H9 (cell line): ENCODE measurements at regions not wholly inside any gene's neighbourhood (a gene's known extent, or its start where the extent isn't known, plus 50 kb on each side); places are given as distances from the start of the nearest gene placed in this dataset.

Experiments
- DNase-seq: peaks from one replicate; pipeline ENCODE4 v3.0.0-alpha.2; 2017
- H2AFZ ChIP-seq: one replicate; pipeline ENCODE4 v1.6.1; 2013; ENCODE audit warnings: mild to moderate bottlenecking, low read length, control low read depth, moderate library complexity
- H2AK5ac ChIP-seq: 2 replicates; pipeline ENCODE4 v1.6.1; 2013; ENCODE audit warnings: low read length, control low read depth, mixed read lengths; ENCODE audit not compliant: insufficient read length
- H2BK120ac ChIP-seq: one replicate; pipeline ENCODE4 v1.6.1; 2013; ENCODE audit warnings: low read depth, mild to moderate bottlenecking, low read length, control low read depth, inconsistent platforms; ENCODE audit not compliant: poor library complexity, severe bottlenecking
- H2BK12ac ChIP-seq: 2 replicates; pipeline ENCODE4 v1.6.1; 2013; ENCODE audit warnings: low read length, control low read depth, mixed read lengths, low read depth; ENCODE audit not compliant: insufficient read length
- H2BK15ac ChIP-seq: 2 replicates; pipeline ENCODE4 v1.6.1; 2013; ENCODE audit warnings: low read depth, low read length, control low read depth
- H2BK20ac ChIP-seq: one replicate; pipeline ENCODE4 v1.6.1; 2013; ENCODE audit warnings: low read depth, mild to moderate bottlenecking, low read length, control low read depth, inconsistent platforms; ENCODE audit not compliant: poor library complexity, severe bottlenecking
- H2BK5ac ChIP-seq: 2 replicates; pipeline ENCODE4 v1.6.1; 2013; ENCODE audit warnings: low read length, control low read depth, mixed read lengths; ENCODE audit not compliant: insufficient read length
- H3K14ac ChIP-seq: 2 replicates; pipeline ENCODE4 v1.6.1; 2013; ENCODE audit warnings: low read length, control low read depth; ENCODE audit not compliant: insufficient read depth
- H3K18ac ChIP-seq: 2 replicates; pipeline ENCODE4 v1.6.1; 2013; ENCODE audit warnings: low read depth, mild to moderate bottlenecking, mixed read lengths, low read length, control low read depth; ENCODE audit not compliant: insufficient read length
- H3K23ac ChIP-seq: 2 replicates; pipeline ENCODE4 v1.6.1; 2013; ENCODE audit warnings: low read length, control low read depth, mixed read lengths, low read depth; ENCODE audit not compliant: insufficient read length
- H3K23me2 ChIP-seq: 2 replicates; pipeline ENCODE4 v1.6.1; 2013; ENCODE audit warnings: low read depth, mild to moderate bottlenecking, mixed read lengths, low read length, control low read depth; ENCODE audit not compliant: insufficient read length, poor library complexity, severe bottlenecking
- H3K27ac ChIP-seq: 2 replicates; pipeline ENCODE4 v1.5.1; 2013; ENCODE audit warnings: low read length, control low read depth, mixed read lengths, low read depth; ENCODE audit not compliant: insufficient read length
- H3K27me3 ChIP-seq: 2 replicates; pipeline ENCODE4 v1.6.1; 2013; ENCODE audit warnings: low read length, control low read depth, inconsistent platforms; ENCODE audit not compliant: insufficient read depth
- H3K4ac ChIP-seq: 2 replicates; pipeline ENCODE4 v1.6.1; 2013; ENCODE audit warnings: low read depth, mild to moderate bottlenecking, control low read depth, inconsistent platforms, low read length, moderate library complexity
- H3K4me1 ChIP-seq: 2 replicates; pipeline ENCODE4 v1.6.1; 2013; ENCODE audit warnings: low read length, control low read depth, inconsistent platforms; ENCODE audit not compliant: insufficient read depth
- H3K4me2 ChIP-seq: 2 replicates; pipeline ENCODE4 v1.6.1; 2013; ENCODE audit warnings: low read length, control low read depth, mixed read lengths; ENCODE audit not compliant: insufficient read length, insufficient read depth
- H3K56ac ChIP-seq: 2 replicates; pipeline ENCODE4 v1.6.1; 2013; ENCODE audit warnings: low read depth, mild to moderate bottlenecking, mixed read lengths, low read length, control low read depth; ENCODE audit not compliant: insufficient read length
- H3K79me1 ChIP-seq: 2 replicates; pipeline ENCODE4 v1.6.1; 2013; ENCODE audit warnings: low read depth, mild to moderate bottlenecking, moderate library complexity, low read length, control low read depth, inconsistent platforms; ENCODE audit not compliant: insufficient read depth, poor library complexity, severe bottlenecking
- H3K79me2 ChIP-seq: 2 replicates; pipeline ENCODE4 v1.6.1; 2013; ENCODE audit warnings: low read length, control low read depth, inconsistent platforms; ENCODE audit not compliant: insufficient read depth
- H3K9ac ChIP-seq: 2 replicates; pipeline ENCODE4 v1.6.1; 2013; ENCODE audit warnings: low read length, control low read depth, mixed read lengths; ENCODE audit not compliant: insufficient read length; ENCODE audit errors: extremely low read depth
- H3K9me3 ChIP-seq: one replicate; pipeline ENCODE4 v1.6.1; 2013; ENCODE audit warnings: low read depth, low read length, inconsistent platforms; ENCODE audit not compliant: control insufficient read depth
- H3T11ph ChIP-seq: one replicate; pipeline ENCODE4 v1.6.1; 2013; ENCODE audit warnings: mild to moderate bottlenecking, low read length, control low read depth, inconsistent platforms
- H4K20me1 ChIP-seq: one replicate; pipeline ENCODE4 v1.6.1; 2013; ENCODE audit not compliant: control insufficient read depth, insufficient read length, insufficient read depth
- H4K5ac ChIP-seq: 2 replicates; pipeline ENCODE4 v1.6.1; 2013; ENCODE audit warnings: low read depth, mild to moderate bottlenecking, mixed read lengths, low read length, control low read depth; ENCODE audit not compliant: insufficient read length
- H4K8ac ChIP-seq: replicated peaks from 2 replicates; pipeline ENCODE4 v1.6.1; 2013; ENCODE audit warnings: low read length, control low read depth, mixed read lengths, low read depth; ENCODE audit not compliant: insufficient read length
- H4K91ac ChIP-seq: 2 replicates; pipeline ENCODE4 v1.6.1; 2013; ENCODE audit warnings: low read depth, mild to moderate bottlenecking, moderate library complexity, mixed read lengths, low read length, control low read depth; ENCODE audit not compliant: insufficient read length
- H3K27ac Mint-ChIP-seq, 3 experiments: 2 replicates in 2 of 3; 3 replicates in 1 of 3; pipeline ENCODE4 v1.8.0; 2020 to 2021; ENCODE audit warnings: mixed read lengths in 3 of 3, mild to moderate bottlenecking in 1 of 3, moderate library complexity in 1 of 3
- H3K27me3 Mint-ChIP-seq: 2 replicates; pipeline ENCODE4 v1.8.0; 2021; ENCODE audit warnings: low read depth, mild to moderate bottlenecking, moderate library complexity, mixed read lengths
- H3K36me3 Mint-ChIP-seq, 3 experiments: 2 replicates in 2 of 3; 3 replicates in 1 of 3; pipeline ENCODE4 v1.8.0; 2020 to 2021; ENCODE audit warnings: low read depth in 3 of 3, mixed read lengths in 3 of 3; ENCODE audit not compliant: insufficient read depth in 1 of 3
- H3K4me1 Mint-ChIP-seq, 2 experiments: 2 replicates each; pipeline ENCODE4 v1.8.0; 2020; ENCODE audit warnings: mixed read lengths in 2 of 2
- H3K4me3 Mint-ChIP-seq, 2 experiments: 2 replicates in 1 of 2; 3 replicates in 1 of 2; pipeline ENCODE4 v1.8.0; 2020 to 2021; ENCODE audit warnings: mild to moderate bottlenecking in 2 of 2, mixed read lengths in 2 of 2, moderate library complexity in 1 of 2
- H3K9me3 Mint-ChIP-seq, 2 experiments: 2 replicates in 1 of 2; 3 replicates in 1 of 2; pipeline ENCODE4 v1.8.0; 2020; ENCODE audit warnings: mild to moderate bottlenecking in 2 of 2, mixed read lengths in 2 of 2, moderate library complexity in 1 of 2
- WGBS: extraction: QIAGEN DNeasy Blood & Tissue Kit; methylation state at CpG from one replicate; pipeline ENCODE4 v1.1.7; 2013; ENCODE audit warnings: missing lambda C conversion rate, low lambda C conversion rate, mixed read lengths; ENCODE audit not compliant: insufficient read length; ENCODE audit errors: extremely low coverage; 5-methylcytosine and 5-hydroxymethylcytosine counted together
- TF ChIP-seq, protein P1 (sequence below): fragments of 200-600 bp; sonication (generic); conservative IDR thresholded peaks from 3 replicates; pipeline ENCODE4 v1.8.0; 2021; ENCODE audit warnings: antibody characterized with exemption, mild to moderate bottlenecking

DNA sequence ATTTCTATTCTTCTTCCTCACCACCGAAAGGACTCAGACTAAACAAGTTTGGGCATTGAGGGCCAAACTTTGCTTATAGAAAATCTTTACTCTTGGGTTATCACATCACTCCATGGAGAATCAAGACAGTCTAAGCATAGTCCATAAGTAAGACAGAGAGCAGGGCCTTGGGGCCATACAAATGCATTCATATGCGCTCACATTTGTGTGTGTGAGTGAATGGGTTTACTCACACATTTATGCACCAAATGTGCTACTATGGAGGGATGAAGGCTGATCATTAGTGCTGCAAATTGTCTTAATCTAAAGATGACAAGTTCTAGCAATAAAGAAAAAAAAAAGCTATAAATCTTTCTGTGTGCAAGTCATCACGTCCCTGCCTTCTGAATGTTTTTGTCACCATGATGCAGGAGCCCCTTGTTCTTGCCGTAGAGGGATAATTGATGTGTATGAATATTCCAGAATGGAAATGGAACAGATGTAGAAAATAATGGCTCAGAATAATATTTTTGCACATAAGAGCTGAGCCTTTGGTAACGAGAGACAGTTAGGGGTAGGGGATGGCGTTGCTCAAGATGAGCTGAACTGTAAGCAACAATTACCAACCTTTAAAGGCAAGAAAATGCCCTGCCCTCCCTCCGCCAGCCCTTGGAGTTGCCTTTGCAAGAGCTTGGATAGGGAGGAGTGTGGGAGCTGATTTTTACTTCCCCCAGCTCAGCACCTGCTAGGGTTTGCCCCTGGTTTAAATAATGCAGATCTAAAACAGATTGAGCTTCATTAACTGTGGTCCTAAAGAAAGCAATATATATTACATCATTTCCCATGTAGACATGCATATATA is 52.3 kb upstream of the IKBKE start:
- no peak for DNase-seq
- Histone ChIP-seq H2BK120ac (no peak overlapping the region), H3K23me2 (no peaks in the 10 kb centered on the region), H3K9me3 (no peaks in the 10 kb centered on the region), H3K56ac (no peak overlapping the region), H4K20me1 (no peaks in the 10 kb centered on the region), H4K91ac (no peak overlapping the region), H3K79me1 (no peaks in the 10 kb centered on the region), H3K27me3 (no peaks in the 10 kb centered on the region), H3K27ac (no peak overlapping the region), H4K5ac (no peak overlapping the region), H3K4ac (no peak overlapping the region), H3K14ac (no peak overlapping the region), H3K79me2 (no peaks in the 10 kb centered on the region), H3K4me1 (no peaks in the 10 kb centered on the region), H3T11ph (no peak overlapping the region), H2BK5ac (no peak overlapping the region), H3K9ac (no peak overlapping the region), H2AFZ (no peak overlapping the region), H3K18ac (no peak overlapping the region), H3K23ac (no peak overlapping the region), H2BK15ac (no peak overlapping the region), H2AK5ac (no peak overlapping the region), H3K4me2 (no peak overlapping the region), H4K8ac (no peak overlapping the region), H2BK12ac (no peak overlapping the region), H2BK20ac (no peak overlapping the region)
- H3K4me1 Mint-ChIP-seq: peaks cover 0 to 3% of the 10 kb centered on the region in 2 experiments; a peak in 3 of 4 replicates
- no peak overlapping the region; a peak in 1 of 7 replicates for H3K27ac Mint-ChIP-seq
- H3K9me3 Mint-ChIP-seq: no peaks in the 10 kb centered on the region
- H3K4me3 Mint-ChIP-seq: no peak overlapping the region
- WGBS: no CpG with 5 or more reads among the region's 7 CpGs
- H3K27me3 Mint-ChIP-seq: no peaks in the 10 kb centered on the region
- TF ChIP-seq, protein P1, sequence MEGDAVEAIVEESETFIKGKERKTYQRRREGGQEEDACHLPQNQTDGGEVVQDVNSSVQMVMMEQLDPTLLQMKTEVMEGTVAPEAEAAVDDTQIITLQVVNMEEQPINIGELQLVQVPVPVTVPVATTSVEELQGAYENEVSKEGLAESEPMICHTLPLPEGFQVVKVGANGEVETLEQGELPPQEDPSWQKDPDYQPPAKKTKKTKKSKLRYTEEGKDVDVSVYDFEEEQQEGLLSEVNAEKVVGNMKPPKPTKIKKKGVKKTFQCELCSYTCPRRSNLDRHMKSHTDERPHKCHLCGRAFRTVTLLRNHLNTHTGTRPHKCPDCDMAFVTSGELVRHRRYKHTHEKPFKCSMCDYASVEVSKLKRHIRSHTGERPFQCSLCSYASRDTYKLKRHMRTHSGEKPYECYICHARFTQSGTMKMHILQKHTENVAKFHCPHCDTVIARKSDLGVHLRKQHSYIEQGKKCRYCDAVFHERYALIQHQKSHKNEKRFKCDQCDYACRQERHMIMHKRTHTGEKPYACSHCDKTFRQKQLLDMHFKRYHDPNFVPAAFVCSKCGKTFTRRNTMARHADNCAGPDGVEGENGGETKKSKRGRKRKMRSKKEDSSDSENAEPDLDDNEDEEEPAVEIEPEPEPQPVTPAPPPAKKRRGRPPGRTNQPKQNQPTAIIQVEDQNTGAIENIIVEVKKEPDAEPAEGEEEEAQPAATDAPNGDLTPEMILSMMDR: no peak
- peaks cover 5 to 23% (median 22%) of the 10 kb centered on the region in 3 experiments for H3K36me3 Mint-ChIP-seq
